ENCODE measurements at regions not wholly inside any gene's neighbourhood (a gene's known extent, or its start where the extent isn't known, plus 50 kb on each side); places are given as distances from the start of the nearest gene placed in this dataset.
A peak's percentile ranks its signal among the peaks of the same experiment; 100 is the strongest.

- Histone ChIP-seq H3K36me3 (ENCODE audit: insufficient read depth, low read length) (no peaks in the 10 kb centered on the region), H3K9ac (ENCODE audit: low read length) (peak overlapping the region; percentile 3; the same call in 1 of the 2 replicates), H3K9me3 (ENCODE audit: low read length) (no peaks in the 10 kb centered on the region), H3F3A (ENCODE audit: insufficient read depth, low read length) (peaks cover 19% of the 10 kb centered on the region), H3K9me2 (ENCODE audit: low read depth, low read length) (no peaks in the 10 kb centered on the region), H3K79me2 (ENCODE audit: insufficient read depth, low read length) (no peaks in the 10 kb centered on the region), H2AFZ (ENCODE audit: low read length) (no peak overlapping the region), H4K20me1 (ENCODE audit: insufficient read depth, low read length) (no peaks in the 10 kb centered on the region), H3K27me3 (ENCODE audit: insufficient read depth, low read length) (no peaks in the 10 kb centered on the region), H3K27ac (ENCODE audit: low read depth, low read length, poor library complexity, severe bottlenecking) (peak overlapping the region; percentile 79), H3K4me2 (ENCODE audit: low read length) (peak overlapping the region; percentile 50), H3K4me3 (ENCODE audit: low read depth, low read length, poor library complexity, severe bottlenecking) (no peak overlapping the region), H3K4me1 (ENCODE audit: insufficient read depth, low read length, severe bottlenecking) (peaks cover 71% of the 10 kb centered on the region)
- TF ChIP-seq CTCF (IDR thresholded peaks at IDR 0.05; ENCODE audit: low read length) (no peak), EZH2 (IDR thresholded peaks at IDR 0.05; ENCODE audit: borderline replicate concordance, low read length) (no peak)
Measured at GRCh38 chr2:196274387-196274809, 103.0 kb upstream of the STK17B start.

- no peaks in the 10 kb centered on the region for H3K27me3 ChIP-seq (ENCODE audit: insufficient read depth, low read length)
- peaks cover 19% of the 10 kb centered on the region for H3F3A ChIP-seq (ENCODE audit: insufficient read depth, low read length)
- no peak overlapping the region for H2AFZ ChIP-seq (ENCODE audit: low read length)
- TF ChIP-seq EZH2 (IDR thresholded peaks at IDR 0.05; ENCODE audit: borderline replicate concordance, low read length), result no peak
- no peak for TF ChIP-seq CTCF (IDR thresholded peaks at IDR 0.05; ENCODE audit: low read length)
- H3K9me3 ChIP-seq (ENCODE audit: low read length), result no peaks in the 10 kb centered on the region
- peak overlapping the region; percentile 0 for H3K4me3 ChIP-seq (ENCODE audit: low read depth, low read length, poor library complexity, severe bottlenecking)
- H3K4me2 ChIP-seq (ENCODE audit: low read length), result peak overlapping the region; percentile 50
- no peak overlapping the region; the same call in 1 of the 2 replicates for H3K9ac ChIP-seq (ENCODE audit: low read length)
- no peaks in the 10 kb centered on the region for H3K79me2 ChIP-seq (ENCODE audit: insufficient read depth, low read length)
- H3K36me3 ChIP-seq (ENCODE audit: insufficient read depth, low read length), result no peaks in the 10 kb centered on the region
- H3K9me2 ChIP-seq (ENCODE audit: low read depth, low read length), result no peaks in the 10 kb centered on the region
- H3K4me1 ChIP-seq (ENCODE audit: insufficient read depth, low read length, severe bottlenecking), result peaks cover 57% of the 10 kb centered on the region
- H3K27ac ChIP-seq (ENCODE audit: low read depth, low read length, poor library complexity, severe bottlenecking), result peak overlapping the region; percentile 79
- no peaks in the 10 kb centered on the region for H4K20me1 ChIP-seq (ENCODE audit: insufficient read depth, low read length)
Measured at GRCh38 chr2:196275646-196276352, 104.4 kb upstream of the STK17B start.

GRCh38 chr2:196276421-196276820 lies 105.0 kb upstream of the STK17B start:
- Histone ChIP-seq H3K27ac (ENCODE audit: low read depth, low read length, poor library complexity, severe bottlenecking) (peak overlapping the region; percentile 79), H3K4me3 (ENCODE audit: low read depth, low read length, poor library complexity, severe bottlenecking) (peak overlapping the region; percentile 0)

More at GRCh38 chr2:196276421-196276820, 105.0 kb upstream of the STK17B start:
- Histone ChIP-seq H4K20me1 (ENCODE audit: insufficient read depth, low read length) (no peaks in the 10 kb centered on the region), H3K27me3 (ENCODE audit: insufficient read depth, low read length) (no peaks in the 10 kb centered on the region), H3K9ac (ENCODE audit: low read length) (no peak overlapping the region), H3K4me2 (ENCODE audit: low read length) (peak overlapping the region; percentile 50), H3K4me1 (ENCODE audit: insufficient read depth, low read length, severe bottlenecking) (peaks cover 53% of the 10 kb centered on the region), H3F3A (ENCODE audit: insufficient read depth, low read length) (peaks cover 19% of the 10 kb centered on the region), H3K79me2 (ENCODE audit: insufficient read depth, low read length) (no peaks in the 10 kb centered on the region), H3K9me3 (ENCODE audit: low read length) (no peaks in the 10 kb centered on the region), H2AFZ (ENCODE audit: low read length) (no peak overlapping the region), H3K9me2 (ENCODE audit: low read depth, low read length) (no peaks in the 10 kb centered on the region), H3K36me3 (ENCODE audit: insufficient read depth, low read length) (no peaks in the 10 kb centered on the region)
- TF ChIP-seq EZH2 (IDR thresholded peaks at IDR 0.05; ENCODE audit: borderline replicate concordance, low read length) (no peak), CTCF (IDR thresholded peaks at IDR 0.05; ENCODE audit: low read length) (no peak)

Data from OCI-LY1 (cell line).